LNCaP clone FGC (cell line): ENCODE measurements at regions not wholly inside any gene's neighbourhood (a gene's known extent, or its start where the extent isn't known, plus 50 kb on each side); places are given as distances from the start of the nearest gene placed in this dataset.
A peak's percentile ranks its signal among the peaks of the same experiment; 100 is the strongest.

Experiments
- DNase-seq: peaks from one replicate; pipeline ENCODE4 v3.0.0-alpha.2; 2011; ENCODE audit warnings: low read depth
- H3K4me3 ChIP-seq: 2 replicates; pipeline ENCODE4 v1.5.1; 2011; ENCODE audit warnings: mild to moderate bottlenecking, low read depth, low read length, control low read depth
- CTCF ChIP-seq: IDR thresholded peaks from 2 replicates; pipeline ENCODE4 v1.5.1; 2012; ENCODE audit warnings: mild to moderate bottlenecking; ENCODE audit not compliant: control insufficient read depth, insufficient read depth; ENCODE audit errors: extremely low read depth

- no peak for TF ChIP-seq CTCF
- DNase-seq: no peak
- H3K4me3 ChIP-seq: no peak overlapping the region
Observed at GRCh38 chr4:67036791-67037190, 508.5 kb downstream of the CENPC start.

GRCh38 chr4:67035986-67036385 is 509.3 kb downstream of the CENPC start:
- DNase-seq: no peak
- TF ChIP-seq CTCF: no peak
- no peak overlapping the region for H3K4me3 ChIP-seq

GRCh38 chr4:67035501-67035900 is 509.8 kb downstream of the CENPC start:
- no peak overlapping the region for H3K4me3 ChIP-seq
- DNase-seq: peak; percentile 98
- TF ChIP-seq CTCF: no peak

GRCh38 chr4:67030636-67031035 is 514.7 kb downstream of the CENPC start:
- DNase-seq: no peak
- no peak overlapping the region for H3K4me3 ChIP-seq
- no peak for TF ChIP-seq CTCF

- no peak for DNase-seq
Observed at GRCh38 chr4:67020438-67020797, 524.9 kb downstream of the CENPC start.

GRCh38 chr4:67019686-67020437 is 525.4 kb downstream of the CENPC start:
- no peak for TF ChIP-seq CTCF
- no peak overlapping the region for H3K4me3 ChIP-seq
- no peak for DNase-seq

More at GRCh38 chr4:67020438-67020797, 524.9 kb downstream of the CENPC start:
- H3K4me3 ChIP-seq: no peak overlapping the region
- no peak for TF ChIP-seq CTCF

- H3K4me3 ChIP-seq: no peak overlapping the region
- TF ChIP-seq CTCF: no peak
- DNase-seq: no peak
Observed at GRCh38 chr4:67014592-67014991, 530.7 kb downstream of the CENPC start.
